Loucy (cell line): ENCODE measurements at regions not wholly inside any gene's neighbourhood (a gene's known extent, or its start where the extent isn't known, plus 50 kb on each side); places are given as distances from the start of the nearest gene placed in this dataset.

ENCODE experiments used
- EZH2phosphoT487 ChIP-seq: fragments of 200-600 bp; IDR thresholded peaks from 2 replicates; pipeline ENCODE4 v1.6.1; 2018; ENCODE audit warnings: antibody characterized with exemption, mild to moderate bottlenecking, moderate library complexity, borderline replicate concordance
- TF ChIP-seq, protein P1 (sequence below): fragments of 200-600 bp; sonication (generic); conservative IDR thresholded peaks from 2 replicates; pipeline ENCODE4 v1.5.1; 2014; ENCODE audit warnings: mild to moderate bottlenecking, antibody characterized with exemption, low read length

DNA sequence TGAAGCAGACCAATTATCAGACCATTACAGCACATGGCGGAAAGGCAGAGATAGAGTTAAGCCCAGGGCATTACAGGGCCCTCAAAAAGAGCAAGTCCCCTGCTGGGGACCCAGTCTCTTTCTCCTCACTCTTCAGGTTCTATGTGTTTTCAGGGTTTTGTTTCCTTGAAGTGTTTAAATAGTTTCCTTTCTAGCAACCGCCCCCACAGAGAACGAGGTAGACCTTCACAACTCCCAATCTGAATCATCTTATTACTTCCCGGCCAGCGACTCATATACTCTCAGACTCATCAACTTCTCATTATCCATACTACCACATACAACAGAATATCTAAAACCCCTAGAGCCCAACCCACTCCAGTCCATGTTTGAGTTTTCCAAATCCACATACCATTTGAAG lies 526.6 kb upstream of the ARID1B start:
- TF ChIP-seq, protein P1, sequence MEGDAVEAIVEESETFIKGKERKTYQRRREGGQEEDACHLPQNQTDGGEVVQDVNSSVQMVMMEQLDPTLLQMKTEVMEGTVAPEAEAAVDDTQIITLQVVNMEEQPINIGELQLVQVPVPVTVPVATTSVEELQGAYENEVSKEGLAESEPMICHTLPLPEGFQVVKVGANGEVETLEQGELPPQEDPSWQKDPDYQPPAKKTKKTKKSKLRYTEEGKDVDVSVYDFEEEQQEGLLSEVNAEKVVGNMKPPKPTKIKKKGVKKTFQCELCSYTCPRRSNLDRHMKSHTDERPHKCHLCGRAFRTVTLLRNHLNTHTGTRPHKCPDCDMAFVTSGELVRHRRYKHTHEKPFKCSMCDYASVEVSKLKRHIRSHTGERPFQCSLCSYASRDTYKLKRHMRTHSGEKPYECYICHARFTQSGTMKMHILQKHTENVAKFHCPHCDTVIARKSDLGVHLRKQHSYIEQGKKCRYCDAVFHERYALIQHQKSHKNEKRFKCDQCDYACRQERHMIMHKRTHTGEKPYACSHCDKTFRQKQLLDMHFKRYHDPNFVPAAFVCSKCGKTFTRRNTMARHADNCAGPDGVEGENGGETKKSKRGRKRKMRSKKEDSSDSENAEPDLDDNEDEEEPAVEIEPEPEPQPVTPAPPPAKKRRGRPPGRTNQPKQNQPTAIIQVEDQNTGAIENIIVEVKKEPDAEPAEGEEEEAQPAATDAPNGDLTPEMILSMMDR = no peak
- TF ChIP-seq EZH2phosphoT487 = no peak
